ENCODE measurements at regions not wholly inside any gene's neighbourhood (a gene's known extent, or its start where the extent isn't known, plus 50 kb on each side); places are given as distances from the start of the nearest gene placed in this dataset.

DNA sequence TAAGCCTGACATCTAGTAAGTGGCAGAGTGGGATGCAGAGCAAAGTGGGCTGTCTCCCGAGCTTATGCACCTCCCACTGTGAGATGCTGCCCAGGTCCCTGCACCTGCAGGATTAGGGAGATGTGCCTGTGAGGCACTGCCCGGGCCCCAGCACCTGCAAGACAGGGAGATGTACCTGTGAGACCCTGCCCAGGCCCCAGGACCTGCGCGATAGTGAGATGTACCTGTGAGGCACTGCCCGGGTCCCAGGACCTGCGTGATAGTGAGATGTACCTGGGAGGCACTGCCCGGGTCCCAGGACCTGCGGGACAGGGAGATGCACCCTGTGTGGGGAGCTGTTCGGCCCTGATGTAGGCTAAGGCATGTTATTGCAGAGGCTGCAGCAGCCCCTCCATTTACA, 622.8 kb downstream of the PTPRU start:
- no peak for ATAC-seq
- TF ChIP-seq, protein P1, sequence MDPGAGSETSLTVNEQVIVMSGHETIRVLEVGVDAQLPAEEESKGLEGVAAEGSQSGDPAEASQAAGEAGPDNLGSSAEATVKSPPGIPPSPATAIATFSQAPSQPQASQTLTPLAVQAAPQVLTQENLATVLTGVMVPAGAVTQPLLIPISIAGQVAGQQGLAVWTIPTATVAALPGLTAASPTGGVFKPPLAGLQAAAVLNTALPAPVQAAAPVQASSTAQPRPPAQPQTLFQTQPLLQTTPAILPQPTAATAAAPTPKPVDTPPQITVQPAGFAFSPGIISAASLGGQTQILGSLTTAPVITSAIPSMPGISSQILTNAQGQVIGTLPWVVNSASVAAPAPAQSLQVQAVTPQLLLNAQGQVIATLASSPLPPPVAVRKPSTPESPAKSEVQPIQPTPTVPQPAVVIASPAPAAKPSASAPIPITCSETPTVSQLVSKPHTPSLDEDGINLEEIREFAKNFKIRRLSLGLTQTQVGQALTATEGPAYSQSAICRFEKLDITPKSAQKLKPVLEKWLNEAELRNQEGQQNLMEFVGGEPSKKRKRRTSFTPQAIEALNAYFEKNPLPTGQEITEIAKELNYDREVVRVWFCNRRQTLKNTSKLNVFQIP (CRISPR knock-in tag; IDR thresholded peaks at IDR 0.05; ENCODE audit: borderline replicate concordance, low read depth) = no peak
- TF ChIP-seq, protein P2, sequence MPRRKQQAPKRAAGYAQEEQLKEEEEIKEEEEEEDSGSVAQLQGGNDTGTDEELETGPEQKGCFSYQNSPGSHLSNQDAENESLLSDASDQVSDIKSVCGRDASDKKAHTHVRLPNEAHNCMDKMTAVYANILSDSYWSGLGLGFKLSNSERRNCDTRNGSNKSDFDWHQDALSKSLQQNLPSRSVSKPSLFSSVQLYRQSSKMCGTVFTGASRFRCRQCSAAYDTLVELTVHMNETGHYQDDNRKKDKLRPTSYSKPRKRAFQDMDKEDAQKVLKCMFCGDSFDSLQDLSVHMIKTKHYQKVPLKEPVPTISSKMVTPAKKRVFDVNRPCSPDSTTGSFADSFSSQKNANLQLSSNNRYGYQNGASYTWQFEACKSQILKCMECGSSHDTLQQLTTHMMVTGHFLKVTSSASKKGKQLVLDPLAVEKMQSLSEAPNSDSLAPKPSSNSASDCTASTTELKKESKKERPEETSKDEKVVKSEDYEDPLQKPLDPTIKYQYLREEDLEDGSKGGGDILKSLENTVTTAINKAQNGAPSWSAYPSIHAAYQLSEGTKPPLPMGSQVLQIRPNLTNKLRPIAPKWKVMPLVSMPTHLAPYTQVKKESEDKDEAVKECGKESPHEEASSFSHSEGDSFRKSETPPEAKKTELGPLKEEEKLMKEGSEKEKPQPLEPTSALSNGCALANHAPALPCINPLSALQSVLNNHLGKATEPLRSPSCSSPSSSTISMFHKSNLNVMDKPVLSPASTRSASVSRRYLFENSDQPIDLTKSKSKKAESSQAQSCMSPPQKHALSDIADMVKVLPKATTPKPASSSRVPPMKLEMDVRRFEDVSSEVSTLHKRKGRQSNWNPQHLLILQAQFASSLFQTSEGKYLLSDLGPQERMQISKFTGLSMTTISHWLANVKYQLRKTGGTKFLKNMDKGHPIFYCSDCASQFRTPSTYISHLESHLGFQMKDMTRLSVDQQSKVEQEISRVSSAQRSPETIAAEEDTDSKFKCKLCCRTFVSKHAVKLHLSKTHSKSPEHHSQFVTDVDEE (CRISPR knock-in tag; IDR thresholded peaks at IDR 0.05) = no peak
- no peak for TF ChIP-seq ZNF70 (CRISPR knock-in tag; IDR thresholded peaks at IDR 0.05)
- TF ChIP-seq ESRRG (CRISPR knock-in tag; IDR thresholded peaks at IDR 0.05) = no peak

DNA sequence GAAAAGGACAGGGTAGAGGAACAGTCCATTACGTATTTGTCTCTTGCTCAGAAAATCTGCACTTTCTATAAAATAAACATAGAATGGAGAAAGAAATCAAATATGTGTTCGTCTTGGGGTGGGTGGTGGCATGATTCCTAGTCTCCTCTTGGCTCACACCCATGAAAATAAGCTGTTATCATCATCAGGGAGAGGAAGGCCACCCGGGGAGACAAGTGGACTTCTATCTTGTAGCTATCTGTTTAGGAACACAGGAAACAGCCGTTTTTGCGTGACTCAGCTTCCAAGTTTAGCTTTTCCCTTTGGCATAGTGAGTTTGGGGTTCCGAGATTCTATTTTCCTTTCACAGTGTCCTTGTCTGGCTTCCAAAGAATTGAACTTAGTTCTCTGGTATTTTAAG, 622.3 kb downstream of the PTPRU start:
- TF ChIP-seq, protein P3, sequence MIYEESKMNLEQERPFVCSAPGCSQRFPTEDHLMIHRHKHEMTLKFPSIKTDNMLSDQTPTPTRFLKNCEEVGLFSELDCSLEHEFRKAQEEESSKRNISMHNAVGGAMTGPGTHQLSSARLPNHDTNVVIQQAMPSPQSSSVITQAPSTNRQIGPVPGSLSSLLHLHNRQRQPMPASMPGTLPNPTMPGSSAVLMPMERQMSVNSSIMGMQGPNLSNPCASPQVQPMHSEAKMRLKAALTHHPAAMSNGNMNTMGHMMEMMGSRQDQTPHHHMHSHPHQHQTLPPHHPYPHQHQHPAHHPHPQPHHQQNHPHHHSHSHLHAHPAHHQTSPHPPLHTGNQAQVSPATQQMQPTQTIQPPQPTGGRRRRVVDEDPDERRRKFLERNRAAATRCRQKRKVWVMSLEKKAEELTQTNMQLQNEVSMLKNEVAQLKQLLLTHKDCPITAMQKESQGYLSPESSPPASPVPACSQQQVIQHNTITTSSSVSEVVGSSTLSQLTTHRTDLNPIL (CRISPR knock-in tag; IDR thresholded peaks at IDR 0.05; ENCODE audit: low read depth) = no peak
- TF ChIP-seq ISL1 (CRISPR knock-in tag; IDR thresholded peaks at IDR 0.05) (no peak), ZFP30 (CRISPR knock-in tag; IDR thresholded peaks at IDR 0.05) (no peak), RARB (CRISPR knock-in tag; IDR thresholded peaks at IDR 0.05) (no peak), ZC3H10 (CRISPR knock-in tag; IDR thresholded peaks at IDR 0.05) (no peak), TOX (CRISPR knock-in tag; IDR thresholded peaks at IDR 0.05; ENCODE audit: borderline replicate concordance) (no peak), PPARA (CRISPR knock-in tag; IDR thresholded peaks at IDR 0.05; ENCODE audit: borderline replicate concordance) (no peak), CSRNP3 (CRISPR knock-in tag; IDR thresholded peaks at IDR 0.05) (no peak)
- TF ChIP-seq, protein P2 (CRISPR knock-in tag; IDR thresholded peaks at IDR 0.05) = no peak
- TF ChIP-seq, protein P4, sequence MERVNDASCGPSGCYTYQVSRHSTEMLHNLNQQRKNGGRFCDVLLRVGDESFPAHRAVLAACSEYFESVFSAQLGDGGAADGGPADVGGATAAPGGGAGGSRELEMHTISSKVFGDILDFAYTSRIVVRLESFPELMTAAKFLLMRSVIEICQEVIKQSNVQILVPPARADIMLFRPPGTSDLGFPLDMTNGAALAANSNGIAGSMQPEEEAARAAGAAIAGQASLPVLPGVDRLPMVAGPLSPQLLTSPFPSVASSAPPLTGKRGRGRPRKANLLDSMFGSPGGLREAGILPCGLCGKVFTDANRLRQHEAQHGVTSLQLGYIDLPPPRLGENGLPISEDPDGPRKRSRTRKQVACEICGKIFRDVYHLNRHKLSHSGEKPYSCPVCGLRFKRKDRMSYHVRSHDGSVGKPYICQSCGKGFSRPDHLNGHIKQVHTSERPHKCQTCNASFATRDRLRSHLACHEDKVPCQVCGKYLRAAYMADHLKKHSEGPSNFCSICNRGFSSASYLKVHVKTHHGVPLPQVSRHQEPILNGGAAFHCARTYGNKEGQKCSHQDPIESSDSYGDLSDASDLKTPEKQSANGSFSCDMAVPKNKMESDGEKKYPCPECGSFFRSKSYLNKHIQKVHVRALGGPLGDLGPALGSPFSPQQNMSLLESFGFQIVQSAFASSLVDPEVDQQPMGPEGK (CRISPR knock-in tag; IDR thresholded peaks at IDR 0.05; ENCODE audit: borderline replicate concordance) = no peak
- no peak for ATAC-seq

DNA sequence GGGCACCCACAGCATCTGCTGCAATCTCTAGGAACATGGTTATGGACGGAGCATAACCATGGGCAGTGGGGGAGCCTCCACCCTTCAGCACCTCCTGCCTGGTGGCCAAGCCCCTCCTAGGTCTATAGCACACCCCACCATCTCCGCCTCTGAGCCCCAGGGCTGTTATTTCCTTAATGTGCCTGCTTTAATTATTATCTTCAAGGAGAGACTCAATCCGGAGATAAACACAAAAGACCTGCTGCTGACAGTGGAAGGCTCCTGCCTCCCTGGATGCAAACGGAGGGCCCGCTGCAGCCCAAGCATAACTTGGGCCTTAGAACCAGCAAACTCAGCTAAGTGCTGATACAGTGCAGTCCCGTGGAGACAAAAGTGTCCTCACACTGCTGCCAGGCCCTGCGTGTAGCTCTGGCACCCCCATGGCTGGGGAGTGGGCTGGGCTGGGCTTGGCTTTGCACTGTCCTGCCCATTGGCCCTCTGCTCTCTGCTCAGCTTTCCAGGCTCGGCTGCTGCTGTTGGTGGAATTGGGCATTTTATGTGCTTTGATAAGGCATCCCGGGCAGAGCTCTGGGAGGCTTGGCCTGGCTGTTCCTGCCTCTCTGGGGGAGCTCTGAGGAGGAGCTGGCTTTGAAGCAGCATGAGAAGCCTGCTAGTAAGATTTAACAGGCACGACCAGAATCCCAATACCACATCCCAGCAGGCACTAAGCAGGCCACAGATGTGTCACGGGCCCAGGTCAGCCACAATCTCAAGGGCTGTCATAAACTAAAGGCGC, 620.2 kb downstream of the PTPRU start:
- no peak for ATAC-seq
- TF ChIP-seq, protein P3 (CRISPR knock-in tag; IDR thresholded peaks at IDR 0.05; ENCODE audit: low read depth) = no peak
- TF ChIP-seq TOX (CRISPR knock-in tag; IDR thresholded peaks at IDR 0.05; ENCODE audit: borderline replicate concordance) = no peak
- TF ChIP-seq SNAI2 (CRISPR knock-in tag; IDR thresholded peaks at IDR 0.05) = no peak
- TF ChIP-seq, protein P1 (CRISPR knock-in tag; IDR thresholded peaks at IDR 0.05; ENCODE audit: borderline replicate concordance, low read depth) = no peak
- no peak for TF ChIP-seq BACH2 (CRISPR knock-in tag; IDR thresholded peaks at IDR 0.05; ENCODE audit: borderline replicate concordance)
- TF ChIP-seq, protein P2 (CRISPR knock-in tag; IDR thresholded peaks at IDR 0.05) = no peak
- TF ChIP-seq ZNF70 (CRISPR knock-in tag; IDR thresholded peaks at IDR 0.05) = no peak
- TF ChIP-seq CSDC2 (CRISPR knock-in tag; IDR thresholded peaks at IDR 0.05) = no peak
- no peak for TF ChIP-seq GLIS3 (CRISPR knock-in tag; IDR thresholded peaks at IDR 0.05)
- TF ChIP-seq ZC3H10 (CRISPR knock-in tag; IDR thresholded peaks at IDR 0.05) = no peak
